ENCODE measurements at regions not wholly inside any gene's neighbourhood (a gene's known extent, or its start where the extent isn't known, plus 50 kb on each side); places are given as distances from the start of the nearest gene placed in this dataset.
A peak's percentile ranks its signal among the peaks of the same experiment; 100 is the strongest.

GRCh38 chr18:10122988-10123950, 209.5 kb downstream of the VAPA start:
- TF ChIP-seq, protein P1, sequence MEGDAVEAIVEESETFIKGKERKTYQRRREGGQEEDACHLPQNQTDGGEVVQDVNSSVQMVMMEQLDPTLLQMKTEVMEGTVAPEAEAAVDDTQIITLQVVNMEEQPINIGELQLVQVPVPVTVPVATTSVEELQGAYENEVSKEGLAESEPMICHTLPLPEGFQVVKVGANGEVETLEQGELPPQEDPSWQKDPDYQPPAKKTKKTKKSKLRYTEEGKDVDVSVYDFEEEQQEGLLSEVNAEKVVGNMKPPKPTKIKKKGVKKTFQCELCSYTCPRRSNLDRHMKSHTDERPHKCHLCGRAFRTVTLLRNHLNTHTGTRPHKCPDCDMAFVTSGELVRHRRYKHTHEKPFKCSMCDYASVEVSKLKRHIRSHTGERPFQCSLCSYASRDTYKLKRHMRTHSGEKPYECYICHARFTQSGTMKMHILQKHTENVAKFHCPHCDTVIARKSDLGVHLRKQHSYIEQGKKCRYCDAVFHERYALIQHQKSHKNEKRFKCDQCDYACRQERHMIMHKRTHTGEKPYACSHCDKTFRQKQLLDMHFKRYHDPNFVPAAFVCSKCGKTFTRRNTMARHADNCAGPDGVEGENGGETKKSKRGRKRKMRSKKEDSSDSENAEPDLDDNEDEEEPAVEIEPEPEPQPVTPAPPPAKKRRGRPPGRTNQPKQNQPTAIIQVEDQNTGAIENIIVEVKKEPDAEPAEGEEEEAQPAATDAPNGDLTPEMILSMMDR (IDR thresholded peaks at IDR 0.05), result no peak
- Histone ChIP-seq H3K27ac (peak overlapping the region; percentile 37 to 56), H3K4me3 (no peak overlapping the region), H3K27me3 (no peaks in the 10 kb centered on the region), H3K9me3 (peaks cover 0 to 10% of the 10 kb centered on the region in 2 donors), H3K36me3 (no peaks in the 10 kb centered on the region), H3K4me1 (peaks cover 0 to 15% of the 10 kb centered on the region in 2 donors)
- no peak for DNase-seq (ENCODE audit: low spot score)

DNA sequence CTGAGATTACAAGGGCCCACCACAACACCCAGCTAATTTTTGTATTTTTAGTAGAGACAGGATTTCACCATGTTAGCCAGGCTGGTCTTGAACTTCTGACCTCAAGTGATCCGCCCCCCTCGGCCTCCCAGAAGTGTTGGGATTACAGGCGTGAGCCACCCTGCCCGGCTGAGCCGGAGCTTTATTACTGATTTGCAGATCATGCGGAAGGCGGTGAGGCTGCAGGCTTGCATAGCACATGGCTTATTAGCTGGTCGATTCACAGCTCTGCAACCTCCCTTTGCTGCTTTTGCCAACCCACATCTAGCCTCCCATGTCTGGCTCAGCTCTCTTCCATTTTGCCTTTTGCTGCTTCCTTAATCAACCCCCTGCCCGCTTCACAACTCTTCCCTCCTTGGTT, 210.3 kb downstream of the VAPA start:
- peaks cover 0 to 8% of the 10 kb centered on the region in 2 donors for H3K9me3 ChIP-seq
- peaks cover 0 to 15% of the 10 kb centered on the region in 2 donors for H3K4me1 ChIP-seq
- TF ChIP-seq, protein P1 (IDR thresholded peaks at IDR 0.05), result no peak
- no peak overlapping the region for H3K27ac ChIP-seq
- H3K4me3 ChIP-seq, result no peak overlapping the region
- H3K27me3 ChIP-seq, result no peaks in the 10 kb centered on the region
- H3K36me3 ChIP-seq, result no peaks in the 10 kb centered on the region
- no peak for DNase-seq (ENCODE audit: low spot score)

DNA sequence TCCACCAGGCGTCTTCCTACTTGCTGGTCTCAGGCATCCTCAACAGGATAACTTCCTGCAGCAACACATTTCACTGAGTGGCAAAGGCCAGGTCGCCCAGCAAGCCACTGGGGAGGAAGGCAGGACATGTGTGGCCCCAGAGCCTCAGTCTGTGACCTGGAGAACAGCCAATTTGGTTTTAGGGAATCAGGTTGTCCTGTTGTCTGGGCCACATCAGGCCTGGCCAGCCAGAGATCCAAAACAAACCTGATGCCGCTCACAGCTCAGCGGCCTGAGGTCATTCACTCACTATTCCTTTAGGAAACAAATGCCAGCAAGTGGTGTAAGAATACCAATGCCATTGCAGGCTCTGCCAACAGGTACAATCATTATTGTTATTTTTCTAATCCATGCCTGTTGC, 210.7 kb downstream of the VAPA start:
- Histone ChIP-seq H3K4me3 (no peak overlapping the region), H3K4me1 (peaks cover 0 to 15% of the 10 kb centered on the region in 2 donors), H3K36me3 (no peaks in the 10 kb centered on the region), H3K27ac (no peak overlapping the region), H3K27me3 (no peaks in the 10 kb centered on the region), H3K9me3 (peaks cover 0 to 3% of the 10 kb centered on the region in 2 donors)
- DNase-seq (ENCODE audit: low spot score), result no peak
- TF ChIP-seq, protein P1 (IDR thresholded peaks at IDR 0.05), result no peak

DNA sequence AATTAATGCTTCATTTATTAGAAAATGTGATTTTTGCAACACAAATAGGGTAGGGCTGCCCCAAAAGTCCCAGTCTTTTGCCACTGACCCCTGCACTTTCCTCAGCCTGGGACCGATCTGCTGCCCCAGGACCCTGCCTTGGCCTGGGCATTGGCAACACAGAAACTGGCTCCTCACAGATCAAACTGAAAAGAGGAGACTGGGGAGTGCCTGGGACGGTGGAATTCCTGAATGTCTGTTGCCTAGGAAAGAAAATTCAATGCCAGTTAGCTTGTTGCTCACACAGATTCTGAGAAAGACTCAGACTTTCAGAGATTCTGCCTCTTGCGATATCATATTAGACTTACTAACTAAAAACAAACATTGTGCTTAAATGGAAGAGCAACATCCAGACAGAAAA, 211.2 kb downstream of the VAPA start:
- no peak overlapping the region for H3K27ac ChIP-seq
- no peak for DNase-seq (ENCODE audit: low spot score)
- no peaks in the 10 kb centered on the region for H3K9me3 ChIP-seq
- H3K4me3 ChIP-seq, result no peak overlapping the region
- peaks cover 0 to 15% of the 10 kb centered on the region in 2 donors for H3K4me1 ChIP-seq
- no peaks in the 10 kb centered on the region for H3K27me3 ChIP-seq
- H3K36me3 ChIP-seq, result no peaks in the 10 kb centered on the region
- TF ChIP-seq, protein P1 (IDR thresholded peaks at IDR 0.05), result no peak

DNA sequence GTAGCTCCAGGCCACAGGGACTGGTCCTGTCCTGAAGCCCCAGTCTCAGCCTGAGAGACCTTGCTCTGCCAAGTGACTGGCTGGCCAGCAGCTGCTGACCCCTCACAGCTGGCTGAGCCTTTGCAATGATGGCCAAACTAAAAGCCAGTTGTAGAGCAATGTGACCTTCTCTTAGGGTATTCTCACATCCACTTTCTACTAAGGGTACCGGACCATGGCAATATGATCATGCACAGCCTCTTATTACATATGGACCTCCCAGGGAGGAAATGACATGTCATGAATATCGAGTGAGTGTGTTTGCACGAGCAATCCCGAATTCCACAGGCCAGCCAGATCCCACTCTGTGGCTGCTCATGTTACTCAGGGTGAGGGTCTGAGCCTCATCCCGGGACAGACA, 213.9 kb downstream of the VAPA start:
- H3K4me1 ChIP-seq, result peaks cover 0 to 17% of the 10 kb centered on the region in 2 donors
- TF ChIP-seq, protein P1 (IDR thresholded peaks at IDR 0.05), result no peak
- H3K27ac ChIP-seq, result no peak overlapping the region
- H3K36me3 ChIP-seq, result no peaks in the 10 kb centered on the region
- no peaks in the 10 kb centered on the region for H3K27me3 ChIP-seq
- no peak overlapping the region for H3K4me3 ChIP-seq
- H3K9me3 ChIP-seq, result no peaks in the 10 kb centered on the region
- no peak for DNase-seq (ENCODE audit: low spot score)
